Mesodermal cell (in vitro differentiated cells): ENCODE measurements at regions not wholly inside any gene's neighbourhood (a gene's known extent, or its start where the extent isn't known, plus 50 kb on each side); places are given as distances from the start of the nearest gene placed in this dataset.
"Not testable (repeated sequence)": the region's sequence is repeated elsewhere in the genome, so short reads cannot be mapped to it uniquely, and the experiment has no call there.

Source experiments
- H3K27ac ChIP-seq: 2 replicates; pipeline ENCODE4 v1.7.0; 2013; ENCODE audit warnings: mild to moderate bottlenecking, low read depth, low read length, moderate library complexity; ENCODE audit not compliant: severe bottlenecking
- H3K36me3 ChIP-seq: 2 replicates; pipeline ENCODE4 v1.7.1; 2013; ENCODE audit warnings: mild to moderate bottlenecking, low read length, moderate library complexity; ENCODE audit not compliant: control insufficient read depth, insufficient read depth
- H3K4me1 ChIP-seq: one replicate; pipeline ENCODE4 v1.7.1; 2013; ENCODE audit warnings: mild to moderate bottlenecking, low read length; ENCODE audit not compliant: insufficient read depth, control insufficient read depth, poor library complexity, severe bottlenecking
- H3K4me3 ChIP-seq: 2 replicates; pipeline ENCODE4 v1.7.0; 2013; ENCODE audit warnings: low read length, control low read depth, mild to moderate bottlenecking; ENCODE audit not compliant: insufficient read depth, poor library complexity, severe bottlenecking; ENCODE audit errors: extremely low read depth
- H3K9me3 ChIP-seq: 2 replicates; pipeline ENCODE4 v1.7.1; 2013; ENCODE audit warnings: mild to moderate bottlenecking, low read length, moderate library complexity; ENCODE audit not compliant: control insufficient read depth
- WGBS, 2 experiments: methylation state at CpG; one replicate each; pipeline ENCODE4 v1.1.5; 2013; ENCODE audit warnings: missing lambda C conversion rate in 2 of 2; ENCODE audit not compliant: insufficient coverage in 2 of 2; 5-methylcytosine and 5-hydroxymethylcytosine counted together

DNA sequence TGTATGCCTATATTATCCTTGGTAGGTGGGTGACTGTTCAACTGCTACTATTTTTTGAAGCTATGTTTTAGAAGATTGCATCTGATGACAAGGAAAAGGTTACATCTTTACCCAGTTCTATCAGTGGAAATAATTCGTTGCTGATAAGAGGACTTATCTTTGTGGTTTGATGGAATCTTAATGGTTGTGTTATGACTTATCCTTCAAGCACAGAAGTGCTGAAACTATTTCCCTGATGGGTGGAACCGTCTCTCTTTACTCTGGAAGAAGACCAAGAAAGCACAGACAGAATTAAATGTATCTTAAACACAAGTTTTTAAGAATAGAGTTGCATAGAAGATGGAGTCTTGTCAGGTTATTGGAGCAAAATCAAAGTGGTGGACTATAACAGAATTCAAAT lies 437.7 kb upstream of the KAZN start:
- Histone ChIP-seq H3K27ac (no peak overlapping the region), H3K9me3 (no peaks in the 10 kb centered on the region), H3K36me3 (no peaks in the 10 kb centered on the region), H3K4me3 (no peak overlapping the region), H3K4me1 (no peaks in the 10 kb centered on the region)
- 40% methylated on average over 1 of the region's 2 CpGs; no CpG with 5 or more reads in 1 of the 2 experiments for WGBS, 2 experiments

DNA sequence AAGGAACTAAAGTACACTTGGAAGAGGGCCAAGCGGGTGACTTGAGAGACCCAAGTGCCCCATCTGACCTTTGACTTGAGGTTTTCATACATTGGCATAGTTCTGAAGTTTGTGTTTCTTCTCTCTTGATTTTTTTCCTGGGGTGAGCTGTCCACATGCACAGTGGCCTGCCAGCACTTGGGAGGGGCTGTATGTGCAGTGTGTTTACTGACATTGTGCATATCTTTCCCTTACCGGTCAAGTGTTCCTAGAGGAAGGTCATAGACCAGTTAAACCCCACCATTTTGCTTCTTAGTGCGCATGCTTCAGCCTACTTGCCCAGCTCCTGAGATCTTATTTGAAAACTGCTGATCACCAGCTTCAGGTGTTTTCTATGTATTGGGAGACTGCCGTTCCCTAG lies 435.2 kb upstream of the KAZN start:
- Histone ChIP-seq H3K9me3 (no peaks in the 10 kb centered on the region), H3K36me3 (no peaks in the 10 kb centered on the region), H3K4me1 (no peaks in the 10 kb centered on the region), H3K27ac (no peak overlapping the region), H3K4me3 (no peak overlapping the region)
- WGBS, 2 experiments: 94 to 98% methylated on average over 3 to 4 of the region's 4 CpGs

DNA sequence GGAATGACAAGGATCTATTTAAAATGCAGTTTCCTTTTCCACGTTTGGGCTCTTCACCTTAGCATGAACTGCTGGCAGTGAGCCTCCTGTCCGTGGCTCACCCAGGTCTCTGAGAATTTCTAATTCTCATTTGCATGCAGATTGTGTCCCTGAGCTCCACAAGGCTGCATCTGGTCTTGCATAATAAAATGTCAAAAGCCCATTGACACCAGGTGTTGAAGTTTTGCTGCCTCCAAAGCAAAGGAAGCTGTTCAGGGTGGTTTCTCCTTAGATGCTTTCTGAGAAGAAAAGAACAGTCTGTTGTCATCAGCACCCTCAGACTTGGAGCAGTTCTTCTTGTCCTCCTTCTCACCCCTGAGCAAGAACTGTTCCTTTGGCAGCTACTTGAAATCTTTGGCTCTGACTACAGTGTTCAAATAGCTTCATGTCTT lies 433.1 kb upstream of the KAZN start:
- no peak overlapping the region for H3K4me3 ChIP-seq
- H3K4me1 ChIP-seq: no peaks in the 10 kb centered on the region
- no peak overlapping the region for H3K27ac ChIP-seq
- WGBS, 2 experiments: 53 to 60% methylated on average over 1 to 2 of the region's 2 CpGs
- no peaks in the 10 kb centered on the region for H3K36me3 ChIP-seq
- no peaks in the 10 kb centered on the region for H3K9me3 ChIP-seq

DNA sequence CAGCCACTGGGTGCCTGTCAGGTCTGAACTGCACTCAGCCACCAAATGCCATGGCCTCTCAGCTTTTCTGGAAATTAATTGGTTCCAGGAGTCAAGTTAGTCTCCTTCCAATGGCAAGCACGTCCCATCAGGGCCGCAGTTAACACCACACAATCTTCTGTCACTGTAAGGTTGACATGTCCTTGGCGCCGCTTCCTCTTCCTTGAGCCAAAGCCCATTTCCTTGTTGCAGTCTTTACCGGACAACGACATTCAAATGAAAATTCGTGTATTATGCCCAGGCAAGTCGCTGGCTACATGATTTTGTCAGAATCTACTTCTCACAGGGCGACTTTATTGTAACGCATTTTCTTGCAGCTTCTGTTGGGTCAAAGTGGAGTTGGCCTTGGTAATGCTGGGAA lies 430.6 kb upstream of the KAZN start:
- H3K4me3 ChIP-seq: no peak overlapping the region
- 89 to 90% methylated on average over 10 of the region's 10 CpGs for WGBS, 2 experiments
- no peaks in the 10 kb centered on the region for H3K9me3 ChIP-seq
- no peaks in the 10 kb centered on the region for H3K36me3 ChIP-seq
- no peaks in the 10 kb centered on the region for H3K4me1 ChIP-seq
- H3K27ac ChIP-seq: no peak overlapping the region

DNA sequence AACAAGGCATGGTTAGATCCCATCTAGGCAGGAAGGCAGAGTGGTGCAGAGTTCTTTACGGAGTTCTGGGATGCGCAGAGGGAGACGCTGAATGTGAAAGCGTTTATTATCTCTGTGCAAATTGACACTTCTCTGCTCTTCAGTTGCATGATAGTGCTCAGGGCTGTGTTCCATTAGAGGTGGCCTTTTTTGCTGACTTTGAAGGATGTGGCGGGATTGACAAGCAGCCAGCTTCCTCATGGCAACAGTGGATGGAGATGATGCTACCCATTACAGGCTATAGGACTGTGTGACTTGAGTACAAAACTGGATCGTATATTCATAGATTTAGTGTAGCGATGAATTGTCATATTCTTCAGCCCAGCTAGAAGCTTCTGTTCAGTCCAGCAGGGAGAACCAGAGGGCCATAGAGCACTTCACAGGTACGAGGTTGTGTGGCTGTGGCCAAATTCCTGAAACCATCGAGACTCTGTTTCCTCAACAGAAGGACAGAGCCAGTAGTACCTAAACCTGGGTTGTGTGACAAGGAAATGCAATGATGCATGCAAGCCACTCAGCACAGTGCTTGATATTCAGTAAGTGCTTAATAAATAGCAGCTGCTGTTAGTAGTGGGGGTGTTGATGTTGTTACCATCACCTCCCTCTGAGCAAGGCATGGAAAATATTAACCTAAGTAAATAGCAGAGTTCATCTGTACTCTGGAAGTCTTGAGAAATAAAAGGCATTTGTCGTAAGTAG lies 430.0 kb upstream of the KAZN start:
- H3K4me1 ChIP-seq: no peaks in the 10 kb centered on the region
- 95 to 98% methylated on average over 9 to 10 of the region's 10 CpGs for WGBS, 2 experiments
- H3K9me3 ChIP-seq: no peaks in the 10 kb centered on the region

DNA sequence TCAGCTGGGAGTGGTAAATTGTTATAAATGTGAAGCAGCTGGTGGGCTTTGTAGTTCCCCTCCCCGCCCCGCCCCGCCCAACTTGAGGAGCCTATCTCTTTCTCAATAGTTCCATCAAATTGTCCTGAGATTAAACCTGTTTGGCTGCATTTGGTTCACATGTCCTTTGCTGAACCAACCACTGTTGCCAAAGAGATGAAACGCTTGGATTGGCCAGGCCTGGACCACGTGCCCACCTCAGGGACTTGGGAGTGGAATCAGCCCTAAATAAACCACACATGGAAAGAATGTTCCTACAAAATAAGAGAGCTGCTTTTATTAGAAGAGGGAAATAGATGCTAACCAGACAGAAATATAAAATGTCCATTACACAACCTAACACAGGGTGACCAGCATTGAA lies 424.9 kb upstream of the KAZN start:
- Histone ChIP-seq H3K4me1 (no peaks in the 10 kb centered on the region), H3K4me3 (no peak overlapping the region), H3K9me3 (no peaks in the 10 kb centered on the region), H3K27ac (no peak overlapping the region), H3K36me3 (no peaks in the 10 kb centered on the region)
- no CpG with 5 or more reads among the region's 5 CpGs for WGBS, 2 experiments

More for the DNA sequence above, 430.0 kb upstream of the KAZN start:
- Histone ChIP-seq H3K27ac (no peak overlapping the region), H3K36me3 (no peaks in the 10 kb centered on the region), H3K4me3 (no peak overlapping the region)

DNA sequence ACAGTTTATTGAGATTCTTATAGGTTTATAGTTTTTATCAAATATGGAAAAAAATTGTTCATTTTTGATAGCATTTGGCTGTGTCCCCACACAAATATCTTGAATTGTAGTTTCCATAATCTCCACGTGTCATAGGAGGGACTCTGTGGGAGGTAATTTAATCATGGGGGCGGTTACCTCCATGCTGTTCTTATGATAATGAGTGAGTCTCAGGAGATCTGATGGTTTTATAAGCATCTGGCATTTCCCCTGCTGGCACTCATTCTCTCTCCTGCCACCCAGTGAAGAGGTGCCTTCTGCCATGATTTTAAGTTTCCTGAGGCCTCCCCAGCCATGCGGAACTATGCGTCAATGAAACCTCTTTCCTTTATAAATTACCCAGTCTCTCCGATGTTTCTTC lies 420.6 kb upstream of the KAZN start:
- H3K4me1 ChIP-seq: not testable (repeated sequence)
- 91 to 95% methylated on average over 2 to 3 of the region's 5 CpGs for WGBS, 2 experiments

DNA sequence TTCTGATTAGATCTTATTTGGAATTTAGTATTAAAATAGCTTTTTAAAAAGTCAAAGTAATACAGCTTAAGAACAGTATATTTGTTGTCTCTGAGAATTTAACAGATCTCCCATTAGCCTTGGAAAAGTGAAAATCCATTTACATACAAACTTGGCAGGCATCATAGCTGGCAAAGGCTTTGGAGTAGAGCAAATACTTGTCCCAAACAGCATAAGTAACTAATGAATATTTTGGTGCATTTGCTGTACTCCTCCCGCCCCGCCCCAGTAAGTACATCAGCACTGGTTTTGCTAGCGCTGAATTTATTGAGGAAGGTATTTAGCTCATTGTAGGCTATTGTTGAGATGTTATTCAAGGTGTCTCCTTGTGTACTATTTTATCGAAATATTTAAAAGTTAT lies 417.7 kb upstream of the KAZN start:
- H3K4me1 ChIP-seq: no peaks in the 10 kb centered on the region
- H3K36me3 ChIP-seq: no peaks in the 10 kb centered on the region
- H3K9me3 ChIP-seq: no peaks in the 10 kb centered on the region
- H3K27ac ChIP-seq: no peak overlapping the region
- H3K4me3 ChIP-seq: no peak overlapping the region
- WGBS, 2 experiments: 60% methylated on average over 3 of the region's 4 CpGs; no CpG with 5 or more reads in 1 of the 2 experiments

More for the DNA sequence above, 420.6 kb upstream of the KAZN start:
- H3K4me3 ChIP-seq, H3K36me3 ChIP-seq, H3K27ac ChIP-seq, H3K9me3 ChIP-seq: not testable (repeated sequence)

DNA sequence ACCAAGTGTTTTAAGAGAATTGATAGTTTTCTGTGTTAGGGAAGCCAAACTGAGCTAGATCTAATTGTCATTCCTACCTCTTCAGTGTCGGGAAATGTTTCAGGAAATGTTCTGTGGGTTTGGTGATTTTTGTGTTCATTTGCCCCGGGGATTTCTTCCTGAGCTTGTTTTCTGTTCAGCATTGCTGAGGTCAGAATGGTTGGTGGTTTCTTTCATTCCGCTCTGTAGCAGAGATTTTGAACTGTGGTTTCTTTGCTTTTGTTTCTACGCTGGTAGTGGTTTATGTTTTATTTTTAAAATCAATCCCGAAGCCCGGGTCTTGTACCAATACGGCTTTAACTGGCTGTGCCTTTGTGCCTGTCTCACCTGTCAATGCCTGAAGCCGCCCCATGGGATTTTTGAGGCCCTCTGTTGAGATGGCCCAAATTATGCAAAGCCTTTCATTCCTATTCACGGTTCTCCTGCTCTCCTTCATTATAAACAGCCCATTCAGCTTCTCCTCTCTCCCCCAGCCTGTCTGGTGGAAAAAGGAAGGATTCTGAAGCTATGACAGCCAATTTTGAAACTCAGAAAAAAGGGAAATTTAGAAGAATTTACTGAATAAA lies 417.2 kb upstream of the KAZN start:
- Histone ChIP-seq H3K4me3 (no peak overlapping the region), H3K36me3 (no peaks in the 10 kb centered on the region), H3K9me3 (no peaks in the 10 kb centered on the region), H3K27ac (no peak overlapping the region), H3K4me1 (no peaks in the 10 kb centered on the region)
- 85 to 100% methylated on average over 1 to 4 of the region's 9 CpGs for WGBS, 2 experiments

DNA sequence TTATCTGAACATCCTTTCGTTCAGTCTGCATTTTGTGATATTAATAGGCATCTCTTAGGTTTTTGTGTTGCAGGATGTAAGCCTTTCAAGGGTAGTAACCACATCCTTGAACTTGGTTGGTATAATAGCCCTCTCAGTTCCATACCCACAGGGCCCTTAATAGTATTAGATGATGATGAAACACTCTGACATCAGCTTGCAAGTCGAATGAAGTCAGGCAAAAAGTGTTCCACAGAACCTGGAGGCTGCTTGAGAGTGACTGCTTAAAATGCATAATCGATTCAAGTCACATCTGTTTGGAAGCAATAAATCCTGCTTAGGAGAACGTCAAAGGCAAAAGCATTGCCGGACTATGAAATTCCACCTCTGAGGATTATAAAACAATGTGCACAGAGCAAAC lies 415.6 kb upstream of the KAZN start:
- H3K36me3 ChIP-seq: no peaks in the 10 kb centered on the region
- 84 to 91% methylated on average over 3 to 4 of the region's 5 CpGs for WGBS, 2 experiments
- H3K4me3 ChIP-seq: no peak overlapping the region
- no peaks in the 10 kb centered on the region for H3K4me1 ChIP-seq
- H3K27ac ChIP-seq: no peak overlapping the region
- H3K9me3 ChIP-seq: no peaks in the 10 kb centered on the region

DNA sequence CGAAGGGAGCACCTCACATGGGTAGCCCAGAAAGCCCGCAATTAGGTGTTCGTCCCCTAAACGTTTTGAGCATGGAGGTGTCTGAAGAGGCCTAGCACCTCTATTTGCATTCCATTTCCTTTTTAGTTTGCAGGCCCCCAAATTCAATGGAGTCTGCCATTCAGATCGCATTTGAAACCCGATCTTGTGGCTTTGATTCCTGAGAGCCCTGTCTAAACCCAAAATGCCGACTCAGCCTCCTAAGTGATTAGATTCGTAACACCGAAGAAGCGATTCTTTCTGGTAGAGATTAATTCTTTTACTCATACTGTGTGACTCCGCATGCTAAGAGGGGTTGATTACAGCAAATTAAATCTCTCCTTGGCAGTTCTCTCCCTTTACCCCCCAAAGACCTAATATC lies 415.2 kb upstream of the KAZN start:
- H3K4me3 ChIP-seq: no peak overlapping the region
- no peaks in the 10 kb centered on the region for H3K36me3 ChIP-seq
- 81 to 83% methylated on average over 7 to 9 of the region's 11 CpGs for WGBS, 2 experiments
- no peaks in the 10 kb centered on the region for H3K4me1 ChIP-seq
- no peaks in the 10 kb centered on the region for H3K9me3 ChIP-seq
- H3K27ac ChIP-seq: no peak overlapping the region
